ENCODE measurements at regions not wholly inside any gene's neighbourhood (a gene's known extent, or its start where the extent isn't known, plus 50 kb on each side); places are given as distances from the start of the nearest gene placed in this dataset.

DNA sequence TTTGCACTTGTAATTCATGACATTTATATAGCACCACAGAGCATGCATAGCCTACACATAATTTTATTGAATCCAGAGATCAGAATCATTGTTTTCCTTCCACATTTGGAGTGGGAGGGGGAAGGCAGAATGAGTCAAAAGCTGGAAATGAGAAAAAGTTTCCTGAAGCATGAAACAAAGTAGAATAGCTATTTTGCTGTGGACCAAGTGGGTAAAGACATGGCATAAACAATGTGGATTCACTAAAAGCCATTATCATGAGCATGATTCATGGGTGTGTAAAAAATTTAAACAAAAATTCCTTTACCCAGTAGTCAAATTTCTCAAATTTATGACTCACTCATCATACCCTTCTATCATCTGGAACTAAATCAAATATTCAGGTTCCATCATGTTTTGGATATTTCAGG lies 97.9 kb downstream of the YIPF5 start:
- Mint-ChIP-seq H3K9me3 (peaks cover 0 to 16% (median 7%) of the 10 kb centered on the region in 9 donors), H3K4me1 (no peaks in the 10 kb centered on the region), H3K4me3 (no peak overlapping the region), H3K27me3 (peaks cover 6 to 22% (median 13%) of the 10 kb centered on the region in 5 donors), H3K27ac (no peak overlapping the region), H3K36me3 (peaks cover 0 to 14% (median 0%) of the 10 kb centered on the region in 3 donors)
- DNase-seq (no peak), ATAC-seq (no peak)
- POLR2A ChIA-PET: no interaction called here

DNA sequence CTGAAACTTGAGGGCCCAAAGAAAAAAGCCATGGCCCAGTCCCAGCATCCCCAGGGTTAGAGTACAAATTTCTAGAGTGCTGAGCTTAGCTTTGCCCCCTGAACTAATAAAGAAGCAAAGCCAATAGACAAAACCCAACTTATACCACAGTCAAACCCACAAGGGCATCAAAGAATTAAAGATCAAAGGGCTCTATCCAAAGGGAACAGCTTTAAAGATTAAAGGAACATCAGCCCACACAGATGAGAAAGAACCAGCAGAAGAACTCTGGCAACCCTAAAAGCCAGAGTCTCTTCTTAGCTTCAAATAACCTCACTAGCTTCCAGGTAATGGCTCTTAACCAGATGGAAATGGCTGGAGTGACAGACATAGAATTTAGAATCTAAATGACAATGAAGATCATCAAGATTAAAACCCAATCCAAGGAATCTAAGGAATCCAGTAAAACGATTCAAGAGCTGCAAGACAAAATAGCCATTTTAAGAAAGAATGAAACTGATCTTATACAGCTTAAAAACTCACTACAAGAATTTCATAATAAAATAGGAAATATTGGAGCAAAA lies 93.9 kb downstream of the YIPF5 start:
- H3K4me3 Mint-ChIP-seq: no peak overlapping the region
- H3K27ac Mint-ChIP-seq: no peak overlapping the region
- DNase-seq (no peak), ATAC-seq (no peak)
- peaks cover 18 to 43% (median 25%) of the 10 kb centered on the region in 9 donors for H3K9me3 Mint-ChIP-seq
- H3K27me3 Mint-ChIP-seq: peaks cover 6 to 26% (median 15%) of the 10 kb centered on the region in 5 donors
- no peaks in the 10 kb centered on the region for H3K4me1 Mint-ChIP-seq
- peaks cover 0 to 24% (median 7%) of the 10 kb centered on the region in 3 donors for H3K36me3 Mint-ChIP-seq
- POLR2A ChIA-PET: no interaction called here

DNA sequence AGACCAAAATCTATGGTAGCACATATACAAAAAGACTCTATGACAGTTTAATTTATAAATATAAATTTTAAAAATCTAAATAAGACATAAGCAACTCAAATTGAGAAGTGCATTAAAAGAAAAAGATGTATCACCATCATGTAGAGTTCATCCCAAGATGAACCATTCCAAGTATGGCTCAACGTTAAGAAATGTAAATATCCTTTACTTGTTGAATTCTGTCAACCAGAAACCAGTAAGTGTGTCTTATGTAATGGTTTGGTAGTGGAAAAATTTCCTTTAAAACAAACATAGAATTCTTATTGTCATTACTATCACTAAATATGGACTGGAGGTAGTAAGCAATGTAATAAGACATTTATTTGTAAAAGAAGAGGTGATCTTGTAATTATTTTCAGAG lies 87.3 kb downstream of the YIPF5 start:
- Mint-ChIP-seq H3K4me3 (no peak overlapping the region), H3K36me3 (peaks cover 0 to 11% (median 5%) of the 10 kb centered on the region in 3 donors), H3K27ac (no peak overlapping the region), H3K9me3 (peaks cover 6 to 33% (median 21%) of the 10 kb centered on the region in 9 donors), H3K4me1 (no peaks in the 10 kb centered on the region), H3K27me3 (peaks cover 0 to 4% (median 0%) of the 10 kb centered on the region in 5 donors)
- POLR2A ChIA-PET: no interaction called here
- DNase-seq (no peak), ATAC-seq (no peak)

DNA sequence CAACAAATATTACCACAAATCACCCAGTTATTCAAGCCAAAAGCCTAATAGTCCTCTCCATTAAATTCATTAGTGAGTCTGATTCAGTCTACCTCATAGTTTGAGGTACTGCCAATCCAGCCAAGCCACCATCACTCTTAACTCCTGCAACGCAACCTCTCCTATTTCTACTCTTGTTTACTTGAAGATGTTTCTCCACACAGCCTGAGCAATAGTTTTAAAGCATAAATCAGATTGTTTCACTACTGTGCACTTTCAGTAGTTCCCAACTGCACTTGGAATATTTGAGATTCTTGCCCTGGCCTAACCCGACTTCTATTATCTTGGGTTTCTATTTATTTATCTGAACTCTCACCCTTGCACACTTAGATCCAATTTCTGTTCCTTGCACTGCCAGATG lies 85.5 kb downstream of the YIPF5 start:
- Mint-ChIP-seq H3K36me3 (peaks cover 0 to 11% (median 5%) of the 10 kb centered on the region in 3 donors), H3K4me3 (no peak overlapping the region), H3K4me1 (no peaks in the 10 kb centered on the region), H3K27ac (no peak overlapping the region), H3K9me3 (peaks cover 0 to 24% (median 16%) of the 10 kb centered on the region in 9 donors), H3K27me3 (peaks cover 0 to 5% (median 0%) of the 10 kb centered on the region in 5 donors)
- DNase-seq: no peak
- no peak for ATAC-seq
- POLR2A ChIA-PET: interaction anchor here (0.6 kb wide), 1 partner anchor 77 kb away, joined by 3 read pairs; no protein-coding TSS in a partner anchor

DNA sequence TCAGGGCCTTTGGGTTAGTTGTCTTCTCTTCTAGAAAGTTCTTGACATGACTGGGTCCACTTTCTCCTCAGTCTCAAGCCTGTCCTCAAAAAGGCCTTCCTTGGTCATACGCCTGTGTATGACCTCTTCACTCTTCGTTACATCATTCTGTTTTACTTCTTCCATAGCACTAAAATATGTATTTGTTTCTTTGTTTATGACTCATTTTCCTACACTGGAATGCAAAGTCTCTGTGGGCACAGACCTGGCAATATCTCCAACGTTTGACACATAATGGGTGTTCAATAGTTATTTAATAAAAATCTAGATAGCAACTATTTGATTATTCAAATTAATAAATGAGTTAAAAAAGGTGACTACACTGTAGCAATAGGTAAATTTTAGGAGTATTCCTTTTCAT lies 85.1 kb downstream of the YIPF5 start:
- Mint-ChIP-seq H3K9me3 (peaks cover 0 to 20% (median 15%) of the 10 kb centered on the region in 9 donors), H3K27me3 (peaks cover 0 to 5% (median 0%) of the 10 kb centered on the region in 5 donors), H3K27ac (no peak overlapping the region), H3K36me3 (peaks cover 0 to 11% (median 5%) of the 10 kb centered on the region in 3 donors), H3K4me3 (no peak overlapping the region), H3K4me1 (no peaks in the 10 kb centered on the region)
- no peak for DNase-seq
- POLR2A ChIA-PET: no interaction called here
- ATAC-seq: no peak

DNA sequence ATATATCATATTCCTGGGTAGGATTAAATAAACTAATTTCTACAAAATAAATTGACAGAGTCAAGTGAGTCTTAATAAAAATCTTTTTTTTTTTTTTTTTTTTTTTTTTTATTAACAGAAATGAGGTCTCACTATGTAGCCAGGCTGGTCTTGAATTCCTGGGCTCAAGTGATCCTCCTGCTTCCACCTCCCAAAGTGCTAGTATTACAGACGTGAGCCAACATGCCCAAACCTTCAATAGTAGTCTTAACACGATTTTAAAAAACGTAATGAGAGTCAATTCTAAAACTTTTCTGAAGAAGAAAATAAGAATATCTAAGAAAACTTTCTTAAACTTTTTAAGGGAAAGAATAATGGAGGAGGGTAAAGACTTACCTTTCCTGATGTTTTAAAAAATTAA lies 84.2 kb downstream of the YIPF5 start:
- Mint-ChIP-seq H3K9me3 (peaks cover 0 to 11% (median 7%) of the 10 kb centered on the region in 9 donors), H3K27me3 (peaks cover 0 to 8% (median under 1%) of the 10 kb centered on the region in 5 donors), H3K4me1 (no peaks in the 10 kb centered on the region), H3K27ac (no peak overlapping the region), H3K36me3 (peaks cover 0 to 7% (median under 1%) of the 10 kb centered on the region in 3 donors), H3K4me3 (no peak overlapping the region)
- POLR2A ChIA-PET: no interaction called here
- no peak for DNase-seq
- ATAC-seq: no peak

DNA sequence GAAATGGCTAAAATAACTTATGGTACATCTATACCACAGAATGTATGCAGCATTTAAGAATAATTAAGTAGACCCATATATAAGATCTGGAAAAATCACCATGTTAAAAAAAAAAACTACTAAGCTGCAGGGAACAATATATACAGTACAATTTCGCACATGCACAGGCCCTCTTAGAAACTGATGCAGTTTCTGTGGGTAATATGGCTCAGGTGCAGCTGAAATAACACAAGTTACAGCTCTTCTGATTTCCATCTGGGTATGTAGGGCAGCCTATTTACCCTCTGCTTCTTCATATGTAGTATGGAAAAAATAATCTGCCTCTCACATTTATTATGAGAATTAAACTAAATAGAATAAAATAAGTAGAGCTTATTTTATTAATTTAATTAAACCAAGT lies 82.9 kb downstream of the YIPF5 start:
- DNase-seq (no peak), ATAC-seq (no peak)
- no peaks in the 10 kb centered on the region for H3K36me3 Mint-ChIP-seq
- H3K9me3 Mint-ChIP-seq: peaks cover 0 to 1% (median 0%) of the 10 kb centered on the region in 9 donors
- H3K4me1 Mint-ChIP-seq: no peaks in the 10 kb centered on the region
- POLR2A ChIA-PET: no interaction called here
- H3K27ac Mint-ChIP-seq: no peak overlapping the region
- H3K4me3 Mint-ChIP-seq: no peak overlapping the region
- peaks cover 0 to 12% (median 1%) of the 10 kb centered on the region in 5 donors for H3K27me3 Mint-ChIP-seq

DNA sequence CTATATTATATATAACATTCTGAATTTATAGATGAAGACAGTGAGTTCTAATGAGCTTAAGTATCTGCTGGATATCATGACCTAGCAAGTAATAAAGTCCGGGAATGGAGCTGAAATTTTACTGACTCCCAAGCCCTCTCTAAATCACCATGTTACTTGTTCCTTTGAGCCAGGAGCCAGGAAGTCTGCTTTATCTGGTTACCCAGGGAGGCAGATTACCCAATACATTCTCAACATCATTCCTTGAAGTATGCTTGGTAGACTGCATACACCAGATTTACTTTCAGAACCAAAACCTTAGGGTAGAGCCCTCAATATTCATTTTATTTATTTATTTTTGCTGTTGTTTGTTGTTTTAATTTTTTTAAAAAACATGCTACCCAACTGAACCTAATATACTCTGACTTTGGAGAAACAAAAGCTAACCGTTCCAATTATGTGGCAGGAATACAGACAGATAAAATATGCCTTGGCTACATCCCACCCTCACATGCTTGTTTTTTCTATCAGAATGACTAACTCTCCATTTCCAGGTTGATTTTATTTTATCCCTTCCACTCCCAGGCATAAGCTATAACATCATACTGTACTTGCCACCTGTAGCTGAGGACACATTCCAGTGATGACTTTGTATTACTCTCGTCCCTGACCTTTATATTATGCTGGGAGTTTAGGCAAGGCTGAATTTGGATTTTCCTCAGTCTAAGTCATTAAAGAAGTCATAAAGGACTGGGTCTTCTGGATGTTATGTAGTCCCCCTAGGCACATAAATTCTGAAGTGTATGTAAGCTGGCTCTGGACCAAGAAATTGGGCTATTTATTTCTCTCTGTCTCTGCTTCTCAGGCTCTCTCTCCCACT lies 82.0 kb downstream of the YIPF5 start:
- H3K27ac Mint-ChIP-seq: no peak overlapping the region
- no peak overlapping the region for H3K4me3 Mint-ChIP-seq
- H3K4me1 Mint-ChIP-seq: peaks cover 0 to 4% (median under 1%) of the 10 kb centered on the region in 4 donors
- POLR2A ChIA-PET: no interaction called here
- H3K27me3 Mint-ChIP-seq: peaks cover 0 to 12% (median 1%) of the 10 kb centered on the region in 5 donors
- no peak for ATAC-seq
- no peaks in the 10 kb centered on the region for H3K36me3 Mint-ChIP-seq
- H3K9me3 Mint-ChIP-seq: no peaks in the 10 kb centered on the region
- no peak for DNase-seq

DNA sequence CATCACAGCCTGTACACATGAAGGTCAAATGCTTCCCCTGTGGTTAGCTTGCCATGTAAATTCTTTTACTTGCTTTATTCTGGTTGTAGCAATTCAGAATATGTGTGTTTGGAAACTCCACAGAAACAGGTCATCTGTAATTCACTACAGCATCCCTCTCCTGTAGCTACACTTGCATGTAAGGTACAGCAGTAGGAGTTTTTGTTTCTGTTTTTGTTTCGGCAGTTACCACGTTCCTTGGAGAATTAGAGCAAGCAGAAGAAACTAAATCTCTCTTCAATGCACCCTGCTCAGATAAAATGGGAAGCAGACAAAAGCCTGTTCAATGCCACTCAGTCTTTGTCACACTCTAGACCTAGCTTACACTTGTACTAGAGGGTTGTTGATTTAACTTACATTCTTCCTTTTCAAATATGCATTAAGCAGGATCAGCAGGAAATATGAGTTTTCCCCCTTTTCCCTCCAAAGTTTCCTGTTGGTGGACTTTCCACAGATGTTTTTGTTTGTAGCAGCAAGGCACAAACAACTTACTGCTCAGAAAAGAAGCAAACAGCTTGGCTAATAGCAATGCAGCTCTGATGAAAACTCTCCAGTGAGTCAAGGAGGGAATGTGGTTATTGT lies 80.9 kb downstream of the YIPF5 start:
- POLR2A ChIA-PET: no interaction called here
- Mint-ChIP-seq H3K9me3 (peaks cover 0 to 3% (median 0%) of the 10 kb centered on the region in 9 donors), H3K27ac (no peak overlapping the region), H3K27me3 (peaks cover 0 to 12% (median 1%) of the 10 kb centered on the region in 5 donors), H3K36me3 (no peaks in the 10 kb centered on the region), H3K4me3 (no peak overlapping the region), H3K4me1 (peaks cover 3 to 9% (median 6%) of the 10 kb centered on the region in 4 donors)
- ATAC-seq: no peak
- no peak for DNase-seq

DNA sequence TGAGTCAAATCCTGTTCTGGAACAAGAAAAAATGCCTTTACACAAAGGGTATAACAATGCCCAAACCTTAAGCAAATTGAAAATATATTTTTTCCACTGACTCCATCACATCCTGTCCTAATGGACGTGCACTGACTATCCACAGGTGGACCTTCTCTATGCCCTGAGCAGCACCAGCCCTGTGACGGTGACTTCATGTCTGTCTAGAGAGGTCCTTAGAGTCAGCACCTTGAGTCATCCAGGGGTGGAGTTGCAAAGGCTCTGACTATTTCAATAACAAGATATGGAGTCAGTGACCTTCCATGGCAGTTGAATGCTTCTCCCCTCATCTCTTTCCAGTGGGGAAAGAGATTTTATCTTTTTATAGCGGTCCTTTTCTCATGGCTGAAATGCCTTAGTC lies 78.0 kb downstream of the YIPF5 start:
- no peak for DNase-seq
- peaks cover 0 to 12% (median 1%) of the 10 kb centered on the region in 5 donors for H3K27me3 Mint-ChIP-seq
- no peak overlapping the region for H3K27ac Mint-ChIP-seq
- H3K9me3 Mint-ChIP-seq: peaks cover 0 to 20% (median 3%) of the 10 kb centered on the region in 9 donors
- peaks cover 3 to 9% (median 6%) of the 10 kb centered on the region in 4 donors for H3K4me1 Mint-ChIP-seq
- POLR2A ChIA-PET: no interaction called here
- ATAC-seq: no peak
- no peak overlapping the region for H3K4me3 Mint-ChIP-seq
- peaks cover 0 to 7% (median 2%) of the 10 kb centered on the region in 3 donors for H3K36me3 Mint-ChIP-seq

DNA sequence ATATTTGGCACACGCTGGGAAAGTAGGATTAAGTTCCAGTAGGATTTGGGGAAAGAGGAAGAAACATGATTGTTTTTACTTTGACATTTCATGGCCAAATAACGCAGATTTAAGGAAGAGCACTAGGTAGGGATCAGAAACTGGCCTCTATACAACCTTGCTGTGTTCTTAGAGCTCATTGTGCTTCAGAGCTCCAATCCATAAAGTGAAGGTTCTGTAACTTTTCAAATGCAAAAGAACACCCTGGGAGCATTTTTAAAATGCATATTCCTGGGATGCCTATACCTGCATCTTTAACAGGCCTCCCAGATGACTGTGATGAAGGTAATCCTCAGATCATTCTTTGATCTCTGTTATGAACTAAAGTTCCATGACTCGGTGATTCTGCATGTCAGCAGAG lies 77.1 kb downstream of the YIPF5 start:
- no peak overlapping the region for H3K4me3 Mint-ChIP-seq
- POLR2A ChIA-PET: no interaction called here
- no peak overlapping the region for H3K27ac Mint-ChIP-seq
- H3K9me3 Mint-ChIP-seq: peaks cover 0 to 20% (median 5%) of the 10 kb centered on the region in 9 donors
- DNase-seq (no peak), ATAC-seq (no peak)
- peaks cover 0 to 12% (median 1%) of the 10 kb centered on the region in 5 donors for H3K27me3 Mint-ChIP-seq
- peaks cover 3 to 9% (median 6%) of the 10 kb centered on the region in 4 donors for H3K4me1 Mint-ChIP-seq
- peaks cover 0 to 7% (median 2%) of the 10 kb centered on the region in 3 donors for H3K36me3 Mint-ChIP-seq

DNA sequence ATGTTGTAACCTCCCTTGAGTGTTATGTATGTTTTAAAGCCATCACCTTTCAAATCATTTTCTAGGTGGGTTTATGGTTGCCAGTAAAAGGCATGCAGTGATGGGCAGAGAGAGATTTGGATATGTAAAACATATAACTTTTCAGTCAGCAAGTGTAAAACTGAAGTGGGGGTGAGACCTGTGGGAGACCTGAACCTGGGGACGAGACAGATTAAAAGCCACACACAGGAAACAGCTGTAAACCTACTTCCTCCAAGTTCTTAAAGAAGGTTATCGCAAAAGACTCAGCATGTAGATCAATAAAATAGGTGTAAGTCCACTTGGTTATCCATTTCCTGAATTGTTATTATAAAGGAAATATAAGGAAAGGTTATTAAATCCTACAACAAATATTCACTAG lies 76.6 kb downstream of the YIPF5 start:
- peaks cover 0 to 10% (median 1%) of the 10 kb centered on the region in 5 donors for H3K27me3 Mint-ChIP-seq
- POLR2A ChIA-PET: no interaction called here
- H3K9me3 Mint-ChIP-seq: peaks cover 0 to 20% (median 5%) of the 10 kb centered on the region in 9 donors
- peaks cover 3 to 9% (median 6%) of the 10 kb centered on the region in 4 donors for H3K4me1 Mint-ChIP-seq
- no peak overlapping the region for H3K4me3 Mint-ChIP-seq
- DNase-seq: no peak
- peaks cover 0 to 7% (median 2%) of the 10 kb centered on the region in 3 donors for H3K36me3 Mint-ChIP-seq
- H3K27ac Mint-ChIP-seq: no peak overlapping the region
- no peak for ATAC-seq

DNA sequence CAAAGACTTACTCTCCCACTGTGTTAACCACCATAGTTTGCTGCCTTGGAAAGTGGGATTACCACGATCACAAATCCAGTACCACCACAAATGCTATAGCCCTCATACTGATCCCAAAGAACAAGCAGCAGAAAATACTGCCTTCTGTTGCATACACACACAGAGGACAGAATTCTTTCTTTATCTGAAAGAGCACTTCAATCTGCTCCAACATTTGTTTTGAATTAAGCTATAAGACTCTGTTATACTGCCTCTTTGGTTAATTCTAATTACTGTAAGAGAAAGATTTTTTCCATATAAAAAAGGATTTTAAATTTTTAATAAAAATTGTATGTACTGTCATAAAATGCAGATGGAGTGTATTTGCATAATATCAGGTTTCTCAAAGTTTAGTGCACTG lies 69.8 kb downstream of the YIPF5 start:
- peaks cover 0 to 4% (median 0%) of the 10 kb centered on the region in 5 donors for H3K27me3 Mint-ChIP-seq
- H3K27ac Mint-ChIP-seq: no peak overlapping the region
- H3K9me3 Mint-ChIP-seq: peaks cover 0 to 8% (median 2%) of the 10 kb centered on the region in 9 donors
- no peak for DNase-seq
- no peak overlapping the region for H3K4me3 Mint-ChIP-seq
- ATAC-seq: no peak
- H3K36me3 Mint-ChIP-seq: peaks cover 0 to 2% (median under 1%) of the 10 kb centered on the region in 3 donors
- no peaks in the 10 kb centered on the region for H3K4me1 Mint-ChIP-seq
- POLR2A ChIA-PET: no interaction called here

All from naive thymus-derived CD8-positive, alpha-beta T cell (primary cell).